ENCODE measurements at regions not wholly inside any gene's neighbourhood (a gene's known extent, or its start where the extent isn't known, plus 50 kb on each side); places are given as distances from the start of the nearest gene placed in this dataset.

- ChIA-PET CTCF (no interaction called here), POLR2A (no interaction called here)
- no peak overlapping the region for H3K27ac Mint-ChIP-seq
- H3K4me3 Mint-ChIP-seq: no peak overlapping the region
- H3K27me3 Mint-ChIP-seq: no peaks in the 10 kb centered on the region
- intact Hi-C loops (cut with DNase I, micrococcal nuclease): no loop called here
- DNase-seq (no peak), ATAC-seq (no peak)
- H3K4me1 Mint-ChIP-seq: no peaks in the 10 kb centered on the region
- H3K36me3 Mint-ChIP-seq (ENCODE audit: low read depth): peaks cover 1% of the 10 kb centered on the region
- H3K9me3 Mint-ChIP-seq (ENCODE audit: low read depth): peaks cover 6% of the 10 kb centered on the region
Observed at GRCh38 chr3:30269751-30270445, 336.5 kb upstream of the TGFBR2 start.

GRCh38 chr3:30271781-30272180 is 334.6 kb upstream of the TGFBR2 start:
- Mint-ChIP-seq H3K27ac (no peak overlapping the region), H3K27me3 (no peaks in the 10 kb centered on the region), H3K36me3 (ENCODE audit: low read depth) (no peaks in the 10 kb centered on the region), H3K4me1 (no peaks in the 10 kb centered on the region), H3K9me3 (ENCODE audit: low read depth) (no peaks in the 10 kb centered on the region), H3K4me3 (no peak overlapping the region)
- POLR2A ChIA-PET: no interaction called here
- CTCF ChIA-PET: interaction anchor here (1.1 kb wide), 1 partner anchor 10 kb away, joined by 3 read pairs; no protein-coding TSS in a partner anchor
- no peak for ATAC-seq
- intact Hi-C loops (cut with DNase I, micrococcal nuclease): no loop called here
- no peak for DNase-seq

GRCh38 chr3:30273304-30274072 is 332.9 kb upstream of the TGFBR2 start:
- no peaks in the 10 kb centered on the region for H3K27me3 Mint-ChIP-seq
- no peaks in the 10 kb centered on the region for H3K36me3 Mint-ChIP-seq (ENCODE audit: low read depth)
- no peak overlapping the region for H3K27ac Mint-ChIP-seq
- CTCF ChIA-PET: interaction anchor here (0.6 kb wide), 1 partner anchor 10 kb away, joined by 3 read pairs; no protein-coding TSS in a partner anchor
- intact Hi-C loops (cut with DNase I, micrococcal nuclease): no loop called here
- no peaks in the 10 kb centered on the region for H3K4me1 Mint-ChIP-seq
- peaks cover 7% of the 10 kb centered on the region for H3K9me3 Mint-ChIP-seq (ENCODE audit: low read depth)
- DNase-seq (no peak), ATAC-seq (no peak)
- H3K4me3 Mint-ChIP-seq: no peak overlapping the region
- POLR2A ChIA-PET: no interaction called here

- Mint-ChIP-seq H3K9me3 (ENCODE audit: low read depth) (peaks cover 9% of the 10 kb centered on the region), H3K27me3 (no peaks in the 10 kb centered on the region), H3K27ac (no peak overlapping the region), H3K4me3 (no peak overlapping the region), H3K36me3 (ENCODE audit: low read depth) (no peaks in the 10 kb centered on the region), H3K4me1 (no peaks in the 10 kb centered on the region)
- POLR2A ChIA-PET: no interaction called here
- ATAC-seq (no peak), DNase-seq (no peak)
- intact Hi-C loops (cut with DNase I, micrococcal nuclease): no loop called here
- CTCF ChIA-PET: interaction anchor here (0.8 to 1.8 kb wide), 6 partner anchors 13 to 246 kb away, joined by 3 to 4 read pairs (median 3); no protein-coding TSS in a partner anchor
Observed at GRCh38 chr3:30277494-30277893, 328.9 kb upstream of the TGFBR2 start.

- Mint-ChIP-seq H3K27me3 (no peaks in the 10 kb centered on the region), H3K36me3 (ENCODE audit: low read depth) (no peaks in the 10 kb centered on the region), H3K4me1 (peaks cover 12% of the 10 kb centered on the region), H3K9me3 (ENCODE audit: low read depth) (peaks cover 9% of the 10 kb centered on the region), H3K4me3 (no peak overlapping the region), H3K27ac (no peak overlapping the region)
- ChIA-PET CTCF (no interaction called here), POLR2A (no interaction called here)
- intact Hi-C loops (cut with DNase I, micrococcal nuclease): no loop called here
- no peak for DNase-seq
- no peak for ATAC-seq
Observed at GRCh38 chr3:30281526-30281925, 324.9 kb upstream of the TGFBR2 start.

- H3K27ac Mint-ChIP-seq: no peak overlapping the region
- ChIA-PET POLR2A (no interaction called here), CTCF (no interaction called here)
- no peak for ATAC-seq
- no peak overlapping the region for H3K4me3 Mint-ChIP-seq
- H3K27me3 Mint-ChIP-seq: no peaks in the 10 kb centered on the region
- peaks cover 9% of the 10 kb centered on the region for H3K9me3 Mint-ChIP-seq (ENCODE audit: low read depth)
- intact Hi-C loops (cut with DNase I, micrococcal nuclease): no loop called here
- no peak for DNase-seq
- H3K36me3 Mint-ChIP-seq (ENCODE audit: low read depth): no peaks in the 10 kb centered on the region
- H3K4me1 Mint-ChIP-seq: peaks cover 17% of the 10 kb centered on the region
Observed at GRCh38 chr3:30282154-30282696, 324.2 kb upstream of the TGFBR2 start.

GRCh38 chr3:30285188-30286006 is 321.0 kb upstream of the TGFBR2 start:
- H3K27ac Mint-ChIP-seq: no peak overlapping the region
- no peak for DNase-seq
- POLR2A ChIA-PET: no interaction called here
- H3K4me3 Mint-ChIP-seq: no peak overlapping the region
- intact Hi-C loops (cut with DNase I, micrococcal nuclease): no loop called here
- CTCF ChIA-PET: interaction anchor here (0.9 kb wide), 1 partner anchor 467 kb away, joined by 3 read pairs; no protein-coding TSS in a partner anchor
- no peaks in the 10 kb centered on the region for H3K9me3 Mint-ChIP-seq (ENCODE audit: low read depth)
- ATAC-seq: no peak
- H3K4me1 Mint-ChIP-seq: peaks cover 30% of the 10 kb centered on the region
- H3K36me3 Mint-ChIP-seq (ENCODE audit: low read depth): no peaks in the 10 kb centered on the region
- no peaks in the 10 kb centered on the region for H3K27me3 Mint-ChIP-seq

GRCh38 chr3:30286007-30286669 is 320.3 kb upstream of the TGFBR2 start:
- Mint-ChIP-seq H3K9me3 (ENCODE audit: low read depth) (no peaks in the 10 kb centered on the region), H3K36me3 (ENCODE audit: low read depth) (no peaks in the 10 kb centered on the region), H3K27ac (no peak overlapping the region), H3K4me1 (peaks cover 30% of the 10 kb centered on the region), H3K4me3 (no peak overlapping the region), H3K27me3 (no peaks in the 10 kb centered on the region)
- ATAC-seq (peak; percentile 71), DNase-seq (peak; percentile 52)
- intact Hi-C loops (cut with DNase I, micrococcal nuclease): no loop called here
- CTCF ChIA-PET: interaction anchor here (1.4 kb wide), 1 partner anchor 21 kb away, joined by 3 read pairs; no protein-coding TSS in a partner anchor
- POLR2A ChIA-PET: no interaction called here

GRCh38 chr3:30286811-30287210 is 319.6 kb upstream of the TGFBR2 start:
- intact Hi-C loops (cut with DNase I, micrococcal nuclease): no loop called here
- ATAC-seq: no peak

GRCh38 chr3:30288830-30289229 is 317.6 kb upstream of the TGFBR2 start:
- intact Hi-C loops (cut with DNase I, micrococcal nuclease): no loop called here
- ChIA-PET POLR2A (no interaction called here), CTCF (interaction anchor here (0.7 kb wide), 2 partner anchors 46 to 168 kb away, joined by 3 read pairs; no protein-coding TSS in a partner anchor)
- no peak overlapping the region for H3K4me3 Mint-ChIP-seq
- no peaks in the 10 kb centered on the region for H3K27me3 Mint-ChIP-seq
- H3K36me3 Mint-ChIP-seq (ENCODE audit: low read depth): no peaks in the 10 kb centered on the region
- H3K4me1 Mint-ChIP-seq: peaks cover 38% of the 10 kb centered on the region
- H3K27ac Mint-ChIP-seq: no peak overlapping the region
- ATAC-seq (no peak), DNase-seq (no peak)
- no peaks in the 10 kb centered on the region for H3K9me3 Mint-ChIP-seq (ENCODE audit: low read depth)

More at GRCh38 chr3:30286811-30287210, 319.6 kb upstream of the TGFBR2 start:
- POLR2A ChIA-PET: no interaction called here
- Mint-ChIP-seq H3K27ac (no peak overlapping the region), H3K36me3 (ENCODE audit: low read depth) (no peaks in the 10 kb centered on the region), H3K27me3 (no peaks in the 10 kb centered on the region), H3K4me3 (no peak overlapping the region), H3K4me1 (peaks cover 31% of the 10 kb centered on the region), H3K9me3 (ENCODE audit: low read depth) (no peaks in the 10 kb centered on the region)
- CTCF ChIA-PET: interaction anchor here (1.4 to 1.5 kb wide), 3 partner anchors 22 to 280 kb away, joined by 3 to 5 read pairs (median 3); no protein-coding TSS in a partner anchor
- no peak for DNase-seq

- H3K4me1 Mint-ChIP-seq: peaks cover 38% of the 10 kb centered on the region
- intact Hi-C loops (cut with DNase I, micrococcal nuclease): no loop called here
Observed at GRCh38 chr3:30289324-30289723, 317.1 kb upstream of the TGFBR2 start.

More at GRCh38 chr3:30289324-30289723, 317.1 kb upstream of the TGFBR2 start:
- ChIA-PET POLR2A (no interaction called here), CTCF (interaction anchor here (0.7 kb wide), 2 partner anchors 46 to 168 kb away, joined by 3 read pairs; no protein-coding TSS in a partner anchor)
- DNase-seq (no peak), ATAC-seq (no peak)
- Mint-ChIP-seq H3K9me3 (ENCODE audit: low read depth) (no peaks in the 10 kb centered on the region), H3K36me3 (ENCODE audit: low read depth) (no peaks in the 10 kb centered on the region), H3K4me3 (no peak overlapping the region), H3K27ac (no peak overlapping the region), H3K27me3 (no peaks in the 10 kb centered on the region)

All from activated CD4-positive, alpha-beta T cell treated with anti-CD3 and anti-CD28 coated beads for 36 hours (primary cell).